ENCODE measurements at regions not wholly inside any gene's neighbourhood (a gene's known extent, or its start where the extent isn't known, plus 50 kb on each side); places are given as distances from the start of the nearest gene placed in this dataset.
A peak's percentile ranks its signal among the peaks of the same experiment; 100 is the strongest.

- Mint-ChIP-seq H3K36me3 (no peaks in the 10 kb centered on the region), H3K9me3 (no peaks in the 10 kb centered on the region), H3K27ac (no peak overlapping the region), H3K4me1 (no peaks in the 10 kb centered on the region), H3K4me3 (no peak overlapping the region)
- DNase-seq (ENCODE audit: low spot score in 2 of 2) (no peak), ATAC-seq (no peak)
Observed at GRCh38 chr6:21414065-21414464, 179.5 kb upstream of the SOX4 start.

- DNase-seq (ENCODE audit: low spot score in 2 of 2): no peak
- no peaks in the 10 kb centered on the region for H3K9me3 Mint-ChIP-seq
- no peak overlapping the region for H3K27ac Mint-ChIP-seq
- no peak for ATAC-seq
- H3K4me3 Mint-ChIP-seq: no peak overlapping the region
- H3K36me3 Mint-ChIP-seq: no peaks in the 10 kb centered on the region
- no peaks in the 10 kb centered on the region for H3K4me1 Mint-ChIP-seq
Observed at GRCh38 chr6:21420146-21420878, 173.2 kb upstream of the SOX4 start.

- DNase-seq (ENCODE audit: low spot score in 2 of 2) (no peak), ATAC-seq (no peak)
- H3K36me3 Mint-ChIP-seq: no peaks in the 10 kb centered on the region
- no peak overlapping the region for H3K27ac Mint-ChIP-seq
- H3K9me3 Mint-ChIP-seq: no peaks in the 10 kb centered on the region
- no peaks in the 10 kb centered on the region for H3K4me1 Mint-ChIP-seq
- H3K4me3 Mint-ChIP-seq: no peak overlapping the region
Observed at GRCh38 chr6:21420926-21421325, 172.6 kb upstream of the SOX4 start.

DNA sequence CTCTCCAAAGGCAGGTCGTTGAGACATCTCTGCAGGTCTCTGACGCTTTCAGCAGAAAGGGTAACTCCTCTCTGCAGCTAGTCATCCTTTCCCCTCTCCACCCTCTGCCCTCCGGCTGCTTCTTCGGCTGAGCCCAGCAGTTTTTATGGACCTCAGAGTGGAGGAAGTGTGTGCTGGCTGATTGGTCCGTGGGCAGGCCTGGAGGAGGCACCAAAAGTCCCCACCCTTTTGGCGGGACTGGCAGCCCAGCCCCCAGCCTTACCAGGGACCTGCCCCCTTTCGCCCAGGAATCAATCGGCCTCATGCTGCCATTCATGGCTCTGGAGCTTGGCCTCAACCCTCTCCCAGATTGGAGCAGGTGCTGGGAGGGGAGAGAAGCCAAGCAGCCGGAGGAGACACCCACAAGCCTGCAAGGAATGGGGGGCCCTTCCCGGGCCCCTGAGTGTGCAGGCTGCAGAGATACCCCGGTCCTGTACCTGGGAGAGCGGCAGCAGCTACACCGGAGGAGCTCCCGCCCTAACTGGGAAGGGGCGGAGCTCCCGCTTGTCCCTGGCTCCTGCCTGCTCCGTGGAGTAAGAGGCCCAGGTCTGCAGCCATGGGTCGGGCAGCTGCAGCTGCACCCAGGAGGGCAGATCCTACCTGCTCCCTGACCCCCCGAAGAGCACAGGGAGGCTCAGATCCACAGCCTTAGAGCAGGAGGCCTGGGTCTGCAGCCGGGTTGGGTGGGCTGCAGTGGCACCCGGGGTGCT is 170.3 kb upstream of the SOX4 start:
- ATAC-seq (no peak), DNase-seq (ENCODE audit: low spot score in 2 of 2) (no peak)
- no peaks in the 10 kb centered on the region for H3K4me1 Mint-ChIP-seq
- no peaks in the 10 kb centered on the region for H3K9me3 Mint-ChIP-seq
- no peaks in the 10 kb centered on the region for H3K36me3 Mint-ChIP-seq
- no peak overlapping the region for H3K27ac Mint-ChIP-seq
- H3K4me3 Mint-ChIP-seq: no peak overlapping the region

GRCh38 chr6:21426841-21427490 is 166.6 kb upstream of the SOX4 start:
- Mint-ChIP-seq H3K27ac (no peak overlapping the region), H3K4me1 (no peaks in the 10 kb centered on the region), H3K4me3 (no peak overlapping the region), H3K9me3 (no peaks in the 10 kb centered on the region), H3K36me3 (no peaks in the 10 kb centered on the region)
- DNase-seq (ENCODE audit: low spot score in 2 of 2) (no peak), ATAC-seq (no peak)

GRCh38 chr6:21429291-21429690 is 164.3 kb upstream of the SOX4 start:
- Mint-ChIP-seq H3K36me3 (no peaks in the 10 kb centered on the region), H3K9me3 (no peaks in the 10 kb centered on the region), H3K27ac (no peak overlapping the region), H3K4me1 (no peaks in the 10 kb centered on the region), H3K4me3 (no peak overlapping the region)
- no peak for ATAC-seq
- DNase-seq (ENCODE audit: low spot score in 2 of 2): no peak

GRCh38 chr6:21431526-21431925 is 162.0 kb upstream of the SOX4 start:
- ATAC-seq (no peak), DNase-seq (ENCODE audit: low spot score in 2 of 2) (no peak)
- Mint-ChIP-seq H3K27ac (no peak overlapping the region), H3K9me3 (no peaks in the 10 kb centered on the region), H3K36me3 (no peaks in the 10 kb centered on the region), H3K4me1 (no peaks in the 10 kb centered on the region), H3K4me3 (no peak overlapping the region)

DNA sequence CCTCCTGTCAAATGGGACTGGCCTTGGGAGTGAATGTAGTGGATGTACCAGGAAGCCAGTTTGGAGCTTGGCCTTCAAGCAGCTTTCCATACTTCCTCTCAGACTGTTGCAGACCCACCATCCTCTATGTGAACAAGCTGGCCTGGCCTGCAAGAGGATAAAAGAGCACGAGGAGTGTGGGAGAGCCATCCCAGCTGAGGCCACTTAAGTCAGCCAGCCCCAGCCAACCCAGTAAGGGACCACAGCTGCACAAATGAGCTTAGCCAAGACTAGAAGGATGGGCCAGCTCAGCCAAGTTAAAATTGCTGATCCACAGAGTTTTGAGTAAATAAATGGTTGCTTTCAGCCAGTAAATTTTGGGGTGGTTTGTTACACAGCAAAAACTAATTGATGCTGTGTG is 156.9 kb upstream of the SOX4 start:
- ATAC-seq (no peak), DNase-seq (ENCODE audit: low spot score in 2 of 2) (no peak)
- Mint-ChIP-seq H3K4me3 (no peak overlapping the region), H3K9me3 (no peaks in the 10 kb centered on the region), H3K4me1 (peaks cover 17% of the 10 kb centered on the region), H3K36me3 (no peaks in the 10 kb centered on the region), H3K27ac (no peak overlapping the region)

GRCh38 chr6:21437581-21437980 is 156.0 kb upstream of the SOX4 start:
- no peaks in the 10 kb centered on the region for H3K9me3 Mint-ChIP-seq
- H3K4me1 Mint-ChIP-seq: peaks cover 17% of the 10 kb centered on the region
- no peaks in the 10 kb centered on the region for H3K36me3 Mint-ChIP-seq
- peak overlapping the region; percentile 46 for H3K4me3 Mint-ChIP-seq
- DNase-seq (ENCODE audit: low spot score in 2 of 2) (no peak), ATAC-seq (no peak)
- H3K27ac Mint-ChIP-seq: no peak overlapping the region

- ATAC-seq: peak; percentile 96
- H3K9me3 Mint-ChIP-seq: no peaks in the 10 kb centered on the region
- no peaks in the 10 kb centered on the region for H3K36me3 Mint-ChIP-seq
- H3K4me3 Mint-ChIP-seq: peak overlapping the region; percentile 46
- peak overlapping the region; percentile 92 for H3K27ac Mint-ChIP-seq
- H3K4me1 Mint-ChIP-seq: peaks cover 17% of the 10 kb centered on the region
- DNase-seq (ENCODE audit: low spot score in 2 of 2): peak in 1 of 2 donors; percentile 72
Observed at GRCh38 chr6:21438237-21438985, 155.1 kb upstream of the SOX4 start.

- peaks cover 17% of the 10 kb centered on the region for H3K4me1 Mint-ChIP-seq
- no peaks in the 10 kb centered on the region for H3K36me3 Mint-ChIP-seq
- no peaks in the 10 kb centered on the region for H3K9me3 Mint-ChIP-seq
- H3K4me3 Mint-ChIP-seq: no peak overlapping the region
- ATAC-seq (no peak), DNase-seq (ENCODE audit: low spot score in 2 of 2) (no peak)
- no peak overlapping the region for H3K27ac Mint-ChIP-seq
Observed at GRCh38 chr6:21438986-21439352, 154.6 kb upstream of the SOX4 start.

DNA sequence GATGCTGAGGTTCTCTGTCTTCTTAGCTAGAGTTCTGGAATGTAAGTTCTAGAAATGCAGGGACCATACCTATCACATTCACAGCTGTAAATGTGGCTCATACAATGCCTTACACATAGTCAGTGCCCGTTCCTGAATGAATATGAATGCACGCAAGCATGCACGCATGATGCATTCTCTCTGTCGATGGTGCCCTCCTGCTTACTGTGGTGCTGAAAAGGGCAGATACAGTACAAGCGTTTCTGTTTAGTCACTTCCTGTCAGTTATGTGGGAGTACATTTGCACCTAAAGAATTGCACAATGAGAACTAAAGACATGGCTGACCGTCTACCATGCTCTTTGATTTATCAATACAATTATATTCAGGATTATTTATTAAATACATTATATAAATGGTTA is 152.2 kb upstream of the SOX4 start:
- Mint-ChIP-seq H3K4me3 (no peak overlapping the region), H3K9me3 (no peaks in the 10 kb centered on the region), H3K27ac (no peak overlapping the region), H3K4me1 (peaks cover 17% of the 10 kb centered on the region), H3K36me3 (no peaks in the 10 kb centered on the region)
- DNase-seq (ENCODE audit: low spot score in 2 of 2) (no peak), ATAC-seq (peak; percentile 56)

DNA sequence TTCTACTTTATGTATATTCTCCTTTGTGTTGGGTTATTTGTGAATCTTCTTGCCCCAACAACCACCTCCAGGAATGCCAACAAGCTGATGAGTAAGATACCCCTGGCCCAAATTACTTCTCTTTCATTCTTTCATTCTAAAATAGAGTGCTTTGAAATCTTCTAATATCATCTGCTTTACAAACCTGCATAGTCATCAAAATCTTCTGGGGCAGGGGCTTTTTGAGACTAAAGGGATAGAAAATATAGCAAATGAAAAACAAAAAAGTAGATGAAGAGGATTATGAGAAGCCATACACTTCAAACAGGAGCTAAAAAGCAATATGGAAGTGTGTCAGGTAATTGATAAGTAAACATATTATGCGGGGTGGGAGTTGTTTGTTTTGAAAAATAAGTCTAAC is 150.7 kb upstream of the SOX4 start:
- no peak overlapping the region for H3K27ac Mint-ChIP-seq
- peaks cover 16% of the 10 kb centered on the region for H3K4me1 Mint-ChIP-seq
- ATAC-seq (no peak), DNase-seq (ENCODE audit: low spot score in 2 of 2) (no peak)
- H3K36me3 Mint-ChIP-seq: no peaks in the 10 kb centered on the region
- H3K9me3 Mint-ChIP-seq: no peaks in the 10 kb centered on the region
- H3K4me3 Mint-ChIP-seq: no peak overlapping the region

DNA sequence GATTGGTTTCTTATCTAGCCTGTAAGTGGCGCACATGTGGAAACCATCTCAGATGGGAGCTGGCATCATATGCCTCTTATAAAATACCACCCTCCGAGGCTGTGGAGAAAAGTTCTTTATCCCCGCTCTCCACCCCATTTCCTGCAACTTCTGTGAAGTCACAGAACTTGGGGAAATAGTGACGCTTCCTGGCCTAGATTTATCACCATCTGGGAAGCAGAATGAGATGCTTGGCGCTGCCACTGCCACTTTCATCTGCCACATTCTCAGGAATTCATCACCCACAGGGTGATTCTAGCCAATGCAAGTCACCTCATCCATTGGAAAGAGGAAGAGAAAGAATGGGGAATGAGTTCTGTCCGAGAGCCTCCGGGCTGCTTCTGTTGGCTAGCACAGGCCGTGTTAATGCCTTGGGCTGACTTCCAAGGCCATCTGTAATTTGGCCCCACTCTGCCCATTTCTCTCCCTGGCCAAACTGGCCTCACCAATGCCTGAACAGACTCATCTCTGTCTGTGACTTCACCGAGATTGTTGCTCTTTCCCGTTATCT is 148.8 kb upstream of the SOX4 start:
- no peaks in the 10 kb centered on the region for H3K36me3 Mint-ChIP-seq
- no peaks in the 10 kb centered on the region for H3K9me3 Mint-ChIP-seq
- no peak overlapping the region for H3K4me3 Mint-ChIP-seq
- no peak overlapping the region for H3K27ac Mint-ChIP-seq
- ATAC-seq (no peak), DNase-seq (ENCODE audit: low spot score in 2 of 2) (no peak)
- no peaks in the 10 kb centered on the region for H3K4me1 Mint-ChIP-seq

- Mint-ChIP-seq H3K4me1 (no peaks in the 10 kb centered on the region), H3K4me3 (no peak overlapping the region), H3K36me3 (no peaks in the 10 kb centered on the region), H3K9me3 (no peaks in the 10 kb centered on the region), H3K27ac (no peak overlapping the region)
- DNase-seq (ENCODE audit: low spot score in 2 of 2): no peak
- ATAC-seq: no peak
Observed at GRCh38 chr6:21447987-21448386, 145.6 kb upstream of the SOX4 start.
